HG02943 (cell line): ENCODE measurements at regions not wholly inside any gene's neighbourhood (a gene's known extent, or its start where the extent isn't known, plus 50 kb on each side); places are given as distances from the start of the nearest gene placed in this dataset.
"Not testable (repeated sequence)": the region's sequence is repeated elsewhere in the genome, so short reads cannot be mapped to it uniquely, and the experiment has no call there.

Source experiments
- ATAC-seq: cut with Tn5 transposase; IDR thresholded peaks from one replicate; pipeline ENCODE4 v1.9.1; 2021; ENCODE audit warnings: mild to moderate bottlenecking, low read depth, moderate library complexity; ENCODE audit not compliant: unreplicated experiment

DNA sequence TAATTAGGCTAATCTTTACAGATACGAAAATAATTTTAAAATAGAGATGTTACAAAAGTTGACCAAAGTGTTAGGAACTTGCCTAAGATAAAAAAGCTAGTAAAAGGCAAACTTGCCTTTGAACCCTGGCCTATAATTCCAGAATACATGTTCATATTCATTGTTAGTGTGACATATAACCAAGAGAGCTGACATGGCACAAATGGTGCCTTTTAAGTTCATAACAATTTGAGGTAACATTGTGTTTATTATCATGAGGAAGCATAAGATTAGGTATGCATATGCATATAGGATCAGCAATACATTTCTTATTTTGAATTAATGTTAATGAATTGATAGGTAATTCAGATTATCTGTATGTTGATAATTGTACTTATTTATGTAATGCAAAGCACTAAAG lies 1537.9 kb upstream of the PRR20A start:
- ATAC-seq = no peak

GRCh38 chr13:55606045-55606665 lies 1534.6 kb upstream of the PRR20A start:
- ATAC-seq = no peak

- ATAC-seq = no peak
These were observed 1527.1 kb upstream of the PRR20A start for GRCh38 chr13:55613429-55614187.

DNA sequence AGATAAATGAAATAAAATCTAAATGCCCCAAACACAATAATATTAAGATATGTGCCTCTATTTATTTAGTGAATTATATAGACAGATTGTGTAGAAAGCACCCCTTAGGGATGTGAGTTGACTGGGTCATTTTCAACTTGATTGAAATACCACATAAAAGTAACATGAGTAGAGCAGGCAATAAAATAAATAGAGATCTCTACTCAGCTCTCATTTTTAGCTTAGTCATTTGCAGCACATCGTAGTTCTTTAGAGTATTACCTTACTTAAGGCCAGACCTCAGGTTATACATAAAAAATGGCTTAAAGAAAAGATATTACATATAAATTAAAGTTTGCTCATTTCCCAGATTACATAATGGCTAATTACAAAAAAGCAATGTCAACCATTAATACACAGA lies 1525.6 kb upstream of the PRR20A start:
- ATAC-seq = no peak

GRCh38 chr13:55617241-55617640 lies 1523.5 kb upstream of the PRR20A start:
- no peak for ATAC-seq

GRCh38 chr13:55627221-55627620 lies 1513.5 kb upstream of the PRR20A start:
- no peak for ATAC-seq

- ATAC-seq = no peak
These were observed 1508.3 kb upstream of the PRR20A start for GRCh38 chr13:55632402-55632801.

DNA sequence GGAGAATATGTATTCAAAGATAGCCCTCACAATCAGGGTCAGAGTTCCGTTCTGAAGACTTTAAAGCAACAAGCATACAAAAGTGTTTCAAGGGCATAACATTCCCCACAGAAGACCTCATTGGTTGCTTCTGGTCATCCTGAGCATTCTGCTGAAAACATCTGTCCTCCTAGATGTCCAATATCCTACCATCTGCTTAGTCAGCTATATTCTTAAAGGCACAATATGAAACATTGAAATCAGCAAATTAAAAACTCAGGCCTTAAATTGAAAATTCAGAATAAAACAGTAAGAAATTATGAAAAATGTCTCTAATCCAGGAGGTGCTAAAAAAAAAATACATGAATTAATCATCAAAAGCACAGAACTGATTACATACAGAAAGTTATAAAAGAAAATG lies 1491.2 kb upstream of the PRR20A start:
- no peak for ATAC-seq

- ATAC-seq = no peak
These were observed 1488.1 kb upstream of the PRR20A start for GRCh38 chr13:55652657-55653056.

- no peak for ATAC-seq
These were observed 1487.2 kb upstream of the PRR20A start for GRCh38 chr13:55653497-55653896.

GRCh38 chr13:55654243-55654642 lies 1486.5 kb upstream of the PRR20A start:
- ATAC-seq = no peak

DNA sequence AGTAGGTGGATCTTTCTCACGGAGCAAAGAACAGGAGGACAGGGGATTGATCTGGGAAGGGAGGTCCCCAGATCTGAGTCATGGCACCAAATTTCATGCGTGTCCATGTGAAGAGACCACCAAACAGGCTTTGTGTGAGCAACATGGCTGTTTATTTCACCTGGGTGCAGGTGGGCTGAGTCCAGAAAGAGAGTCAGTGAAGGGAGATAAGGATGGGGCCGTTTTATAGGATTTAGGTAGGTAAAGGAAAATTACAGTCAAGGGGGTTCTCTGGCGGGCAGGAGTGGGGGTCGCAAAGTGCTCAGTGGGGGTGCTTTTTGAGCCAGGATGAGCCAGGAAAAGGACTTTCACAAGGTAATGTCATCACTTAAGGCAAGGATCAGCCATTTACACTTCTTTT lies 1480.5 kb upstream of the PRR20A start:
- ATAC-seq = not testable (repeated sequence)

GRCh38 chr13:55660851-55661250 lies 1479.9 kb upstream of the PRR20A start:
- no peak for ATAC-seq

DNA sequence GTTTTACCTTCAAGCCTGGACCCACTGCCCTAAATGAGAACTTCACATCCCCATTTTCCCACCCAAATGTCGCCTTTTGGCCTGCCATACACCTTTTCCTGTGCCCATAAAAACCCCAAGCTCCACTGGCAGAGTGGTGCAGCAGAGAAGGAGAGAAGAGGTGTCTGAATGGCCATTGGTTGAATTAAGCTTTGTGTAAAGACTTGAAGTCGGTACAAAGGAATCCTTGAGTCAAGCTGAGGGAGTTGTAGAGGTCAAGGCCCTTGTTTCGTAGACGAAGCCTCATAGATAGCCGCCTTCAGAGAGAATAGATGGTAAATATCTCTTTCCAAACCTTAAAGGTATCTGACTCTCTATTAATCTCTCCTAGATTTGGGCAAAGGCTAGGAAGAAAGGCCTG lies 1479.2 kb upstream of the PRR20A start:
- no peak for ATAC-seq

DNA sequence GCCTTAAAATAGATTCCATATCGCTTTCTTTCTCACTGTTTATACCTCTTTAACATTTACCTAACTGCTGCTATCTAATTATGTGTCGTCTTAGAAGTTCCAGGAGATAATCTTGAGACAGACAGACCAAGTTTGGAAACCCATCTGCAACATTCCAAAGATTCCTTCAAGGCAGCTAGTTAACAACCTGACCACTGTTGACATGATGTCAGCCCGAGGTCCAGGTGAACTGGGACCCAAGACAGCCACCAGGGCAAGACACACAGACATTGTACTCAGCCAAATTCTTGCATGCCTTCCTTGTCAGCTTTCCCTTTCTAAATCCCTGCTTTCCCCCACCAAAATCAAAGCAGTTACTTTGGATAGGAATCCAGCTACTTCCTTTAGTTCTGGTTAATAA lies 1476.5 kb upstream of the PRR20A start:
- ATAC-seq = no peak

DNA sequence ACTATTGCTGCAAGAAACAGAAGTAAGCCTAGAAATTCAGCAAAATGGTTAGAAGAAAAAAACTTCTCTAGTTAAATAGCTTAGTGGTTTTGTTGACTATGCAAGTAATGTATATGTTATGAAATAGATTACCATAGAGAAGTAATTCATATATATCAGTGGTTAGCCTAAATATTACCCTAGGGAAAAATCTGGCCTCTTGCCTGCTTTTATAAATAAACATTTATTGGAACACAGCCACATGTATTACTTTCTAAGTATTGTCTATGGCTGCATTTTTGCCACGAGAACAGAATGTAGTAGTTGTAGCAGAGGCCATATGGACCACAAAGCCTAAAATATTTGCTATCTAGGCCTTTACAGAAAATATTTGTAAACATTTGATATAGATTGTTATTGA lies 1471.7 kb upstream of the PRR20A start:
- ATAC-seq = no peak

- no peak for ATAC-seq
These were observed 1466.8 kb upstream of the PRR20A start for GRCh38 chr13:55673910-55674309.

DNA sequence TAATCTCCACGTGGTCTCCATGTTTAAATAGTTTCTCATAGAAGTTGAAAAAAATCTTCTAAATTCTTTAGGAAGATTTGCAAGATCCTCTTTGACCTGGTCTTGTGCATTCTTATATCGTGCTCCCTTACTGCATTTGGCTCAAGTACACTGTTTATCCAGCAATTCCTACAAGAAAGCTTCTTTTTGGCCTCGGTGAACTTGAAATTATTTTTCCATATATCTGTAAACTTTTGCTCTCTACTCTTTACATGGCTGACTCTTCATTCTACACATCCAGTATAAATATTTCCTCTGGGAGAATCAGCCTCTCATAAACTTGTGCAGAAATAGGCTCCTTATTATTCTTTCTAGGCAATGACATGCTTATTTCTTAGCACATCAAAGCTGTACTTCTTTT lies 1457.9 kb upstream of the PRR20A start:
- ATAC-seq = no peak

DNA sequence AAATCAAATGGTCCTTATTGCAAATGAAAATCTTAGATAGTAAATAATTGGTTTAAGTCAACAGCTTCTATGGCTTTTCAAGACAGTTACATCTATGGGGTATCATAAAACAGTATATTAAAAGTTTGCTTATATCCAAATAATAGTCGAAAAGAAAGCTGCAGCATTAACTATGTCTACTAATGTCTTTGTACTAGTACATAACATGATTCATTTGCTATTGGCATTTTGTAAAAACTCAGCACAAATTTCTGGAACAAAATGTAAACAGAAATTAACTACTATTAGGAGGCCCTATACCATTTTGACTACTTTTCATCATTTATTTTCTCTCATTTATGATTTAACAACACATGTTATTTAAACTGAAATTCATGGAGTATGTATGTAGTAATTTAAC lies 1435.2 kb upstream of the PRR20A start:
- no peak for ATAC-seq

GRCh38 chr13:55705971-55706370 lies 1434.7 kb upstream of the PRR20A start:
- no peak for ATAC-seq

- no peak for ATAC-seq
These were observed 1426.6 kb upstream of the PRR20A start for GRCh38 chr13:55714120-55714519.

DNA sequence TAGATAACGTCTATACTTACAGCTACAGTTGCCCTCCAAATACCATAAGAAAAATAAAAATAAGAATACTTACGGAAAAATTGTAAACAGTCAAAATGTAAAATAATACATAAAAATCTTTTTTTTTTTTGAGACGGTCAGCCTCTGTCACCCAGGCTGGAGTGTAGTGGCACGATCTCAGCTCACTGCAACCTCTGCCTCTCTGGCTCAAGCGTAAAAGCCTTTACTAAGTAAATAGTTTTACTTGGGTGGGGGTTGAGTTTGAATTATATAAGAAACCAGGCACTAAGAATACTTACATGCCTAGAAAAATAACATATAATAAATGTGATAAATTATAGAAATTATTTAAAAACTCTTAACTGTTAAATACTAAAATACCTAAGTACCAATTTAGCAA lies 1413.0 kb upstream of the PRR20A start:
- ATAC-seq = no peak
